NOMO-1 (cell line): ENCODE measurements at regions not wholly inside any gene's neighbourhood (a gene's known extent, or its start where the extent isn't known, plus 50 kb on each side); places are given as distances from the start of the nearest gene placed in this dataset.
A peak's percentile ranks its signal among the peaks of the same experiment; 100 is the strongest.

Experiments used
- DNase-seq, 2 experiments: peaks; one replicate each; lab custom pipeline; 2025; ENCODE audit not compliant: unreplicated experiment in 2 of 2; lab: John Stamatoyannopoulos, UW

GRCh38 chr5:130280528-130281217 lies 376.4 kb downstream of the CHSY3 start:
- no peak for DNase-seq

- DNase-seq = no peak
Measured at GRCh38 chr5:130279386-130279785, 375.1 kb downstream of the CHSY3 start.

- no peak for DNase-seq
Measured at GRCh38 chr5:130278136-130278535, 373.9 kb downstream of the CHSY3 start.

GRCh38 chr5:130277522-130277921 lies 373.3 kb downstream of the CHSY3 start:
- no peak for DNase-seq

- no peak for DNase-seq
Measured at GRCh38 chr5:130277002-130277401, 372.7 kb downstream of the CHSY3 start.

GRCh38 chr5:130272837-130273236 lies 368.6 kb downstream of the CHSY3 start:
- DNase-seq = no peak

GRCh38 chr5:130270786-130271185 lies 366.5 kb downstream of the CHSY3 start:
- no peak for DNase-seq

GRCh38 chr5:130268489-130268888 lies 364.2 kb downstream of the CHSY3 start:
- peak in 1 of 2 experiments; percentile 6 for DNase-seq

GRCh38 chr5:130267926-130268325 lies 363.7 kb downstream of the CHSY3 start:
- no peak for DNase-seq

GRCh38 chr5:130260481-130260880 lies 356.2 kb downstream of the CHSY3 start:
- no peak for DNase-seq

- DNase-seq = peak; percentile 8 to 20
Measured at GRCh38 chr5:130251931-130252330, 347.7 kb downstream of the CHSY3 start.

- no peak for DNase-seq
Measured at GRCh38 chr5:130243641-130244040, 339.4 kb downstream of the CHSY3 start.

- DNase-seq = peak; percentile 12 to 47
Measured at GRCh38 chr5:130237721-130238120, 333.5 kb downstream of the CHSY3 start.
